SK-N-SH (cell line): ENCODE measurements at regions not wholly inside any gene's neighbourhood (a gene's known extent, or its start where the extent isn't known, plus 50 kb on each side); places are given as distances from the start of the nearest gene placed in this dataset.

Experiments used
- CTCF ChIA-PET: fragments of 300-600, 350-600 bp; formaldehyde crosslinking; extraction: SDS; loops from one replicate; lab custom pipeline; 2021; lab: Yijun Ruan, JAX
- POLR2A ChIA-PET: fragments of 350-600 bp; sonication (Branson Sonifier 250); formaldehyde crosslinking; extraction: SDS; loops from one replicate; lab custom pipeline; 2020; ENCODE audit warnings: antibody characterized with exemption, inconsistent platforms; lab: Yijun Ruan, JAX
- DNase-seq: peaks from one replicate; pipeline ENCODE4 v3.0.0; 2012
- H2AFZ ChIP-seq: fragments of 200-600 bp; sonication (generic); 2 replicates; pipeline ENCODE4 v1.8.1; 2016; ENCODE audit warnings: antibody characterized with exemption, mild to moderate bottlenecking, low read depth
- H3F3A ChIP-seq: fragments of 200-600 bp; sonication (generic); replicated peaks from 2 replicates; pipeline ENCODE3; 2016; ENCODE audit warnings: antibody characterized with exemption, mild to moderate bottlenecking; ENCODE audit not compliant: insufficient read depth
- H3K27ac ChIP-seq, 2 experiments: fragments of 200-500 bp in 1 of 2; fragments of 200-600 bp in 1 of 2; sonication (Bioruptor generic) in 1 of 2; sonication (generic), shearing (Covaris generic) in 1 of 2; 2 replicates each; pipeline versions ENCODE4 v1.5.1 to v1.6.1; 2014 to 2016; ENCODE audit warnings: low read depth in 2 of 2, inconsistent platforms in 1 of 2, low read length in 1 of 2, mild to moderate bottlenecking in 1 of 2, mixed read lengths in 1 of 2
- H3K27me3 ChIP-seq: fragments of 200-600 bp; sonication (generic), shearing (Covaris generic); 2 replicates; pipeline ENCODE4 v1.6.1; 2016; ENCODE audit warnings: mixed run types; ENCODE audit not compliant: insufficient read depth
- H3K36me3 ChIP-seq, 2 experiments: fragments of 200-500 bp in 1 of 2; fragments of 200-600 bp in 1 of 2; sonication (Bioruptor generic) in 1 of 2; sonication (generic) in 1 of 2; replicated peaks in 1 of 2; 2 replicates each; pipeline versions ENCODE3 to v1.5.1; 2014 to 2016; ENCODE audit warnings: low read length in 1 of 2, mild to moderate bottlenecking in 1 of 2; ENCODE audit not compliant: insufficient read depth in 2 of 2, control insufficient read depth in 1 of 2
- H3K4me1 ChIP-seq, 2 experiments: fragments of 200-500 bp in 1 of 2; fragments of 200-600 bp in 1 of 2; sonication (Bioruptor generic) in 1 of 2; sonication (generic), shearing (Covaris generic) in 1 of 2; 2 replicates each; pipeline versions ENCODE4 v1.5.1 to v1.6.1; 2014 to 2016; ENCODE audit warnings: low read depth in 1 of 2, low read length in 1 of 2, mixed run types in 1 of 2; ENCODE audit not compliant: insufficient read depth in 2 of 2, control insufficient read depth in 1 of 2
- H3K4me2 ChIP-seq: fragments of 200-600 bp; sonication (generic), shearing (Covaris generic); 2 replicates; pipeline ENCODE4 v1.6.1; 2017; ENCODE audit warnings: mixed run types
- H3K4me3 ChIP-seq, 2 experiments: fragments of 200-500 bp in 1 of 2; fragments of 200-600 bp in 1 of 2; sonication (Bioruptor generic) in 1 of 2; sonication (generic), shearing (Covaris generic) in 1 of 2; 2 replicates each; pipeline versions ENCODE4 v1.5.1 to v1.8.1; 2014 to 2016; ENCODE audit warnings: low read depth in 2 of 2, inconsistent platforms in 1 of 2, low read length in 1 of 2, mild to moderate bottlenecking in 1 of 2, mixed read lengths in 1 of 2, moderate library complexity in 1 of 2
- H3K79me2 ChIP-seq: fragments of 200-600 bp; sonication (generic); 2 replicates; pipeline ENCODE4 v1.8.1; 2017; ENCODE audit warnings: mild to moderate bottlenecking; ENCODE audit not compliant: insufficient read depth
- H3K9ac ChIP-seq: fragments of 200-600 bp; sonication (generic); 2 replicates; pipeline ENCODE4 v1.6.1; 2017; ENCODE audit warnings: mixed run types
- H3K9me2 ChIP-seq: fragments of 200-600 bp; sonication (generic); 2 replicates; pipeline ENCODE4 v1.6.1; 2017; ENCODE audit warnings: mixed run types
- H3K9me3 ChIP-seq: fragments of 200-600 bp; sonication (generic); 2 replicates; pipeline ENCODE4 v1.6.1; 2017; ENCODE audit warnings: mixed run types, mild to moderate bottlenecking, moderate library complexity
- H4K20me1 ChIP-seq: fragments of 200-600 bp; sonication (generic); 2 replicates; pipeline ENCODE4 v1.6.1; 2017; ENCODE audit warnings: mild to moderate bottlenecking, mixed run types; ENCODE audit not compliant: insufficient read depth
- FOSL2 ChIP-seq: IDR thresholded peaks from 2 replicates; pipeline ENCODE4 v1.4.0; 2012; ENCODE audit warnings: low read depth, mild to moderate bottlenecking, moderate library complexity, borderline replicate concordance
- MEF2A ChIP-seq: IDR thresholded peaks from 2 replicates; pipeline ENCODE4 v1.4.0; 2012; ENCODE audit warnings: low read depth, borderline replicate concordance
- POLR2AphosphoS5 ChIP-seq: IDR thresholded peaks from 2 replicates; pipeline ENCODE4 v1.6.1; 2012; ENCODE audit warnings: low read depth, low read length
- RAD21 ChIP-seq: IDR thresholded peaks from 2 replicates; pipeline ENCODE4 v1.6.1; 2012; ENCODE audit warnings: mild to moderate bottlenecking, low read length
- RXRA ChIP-seq: IDR thresholded peaks from 2 replicates; pipeline ENCODE4 v1.4.0; 2012; ENCODE audit warnings: low read depth, mild to moderate bottlenecking, borderline replicate concordance
- WGBS: methylation state at CpG from one replicate; pipeline ENCODE4 v1.1.6; 2017; ENCODE audit warnings: low lambda C conversion rate; 5-methylcytosine and 5-hydroxymethylcytosine counted together
- TF ChIP-seq, protein P1 (sequence below): IDR thresholded peaks from 2 replicates; pipeline ENCODE4 v1.4.0; 2012; ENCODE audit warnings: low read depth
- TF ChIP-seq, protein P2 (sequence below): fragments of 200-600 bp; sonication (generic); IDR thresholded peaks from 2 replicates; pipeline ENCODE4 v1.6.1; 2017; ENCODE audit warnings: antibody characterized with exemption, mild to moderate bottlenecking, moderate library complexity
- TF ChIP-seq, protein P3 (sequence below): IDR thresholded peaks from 2 replicates; pipeline ENCODE4 v1.4.0; 2012; ENCODE audit warnings: low read depth, borderline replicate concordance
- TF ChIP-seq, protein P4 (sequence below): fragments of 150-350 bp; IDR thresholded peaks from 2 replicates; pipeline ENCODE4 v1.6.1; 2017; ENCODE audit warnings: antibody characterized with exemption, low read length, low read depth, borderline replicate concordance
- TF ChIP-seq, protein P5 (sequence below): IDR thresholded peaks from 2 replicates; pipeline ENCODE4 v1.6.1; 2012; ENCODE audit warnings: mild to moderate bottlenecking, low read depth, low read length, moderate library complexity

DNA sequence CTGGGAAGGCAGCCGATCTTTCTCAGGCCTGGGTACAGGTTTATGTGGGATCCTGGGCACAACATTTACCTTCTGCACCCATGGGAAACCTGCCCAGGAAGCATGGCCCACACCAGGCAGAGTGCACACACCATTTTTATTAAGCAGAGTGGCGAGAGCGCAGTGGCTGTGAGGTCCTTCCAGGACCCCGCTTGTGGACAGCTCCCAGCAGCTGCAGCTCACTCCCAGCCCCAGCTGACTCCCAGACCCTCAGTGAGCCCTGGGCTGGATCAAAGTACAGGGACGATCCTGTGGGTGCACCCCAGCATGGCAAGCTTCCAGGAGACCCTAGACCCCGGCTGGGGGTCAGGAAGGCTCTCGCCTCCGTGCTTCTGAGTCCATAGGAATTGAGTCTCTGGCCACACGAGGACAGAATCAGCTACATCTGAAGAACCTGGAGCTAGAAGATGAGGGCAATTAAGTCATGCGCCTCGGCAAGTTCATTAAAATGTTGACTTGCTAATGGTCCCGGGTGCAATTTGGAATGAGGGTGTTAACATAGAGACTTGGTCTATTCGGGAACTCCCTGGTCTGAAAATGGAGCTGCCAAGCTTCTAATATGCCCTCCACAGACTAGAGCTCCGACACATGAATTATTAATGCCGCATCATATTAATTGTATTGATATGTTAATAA lies 65.4 kb upstream of the SLCO4A1 start:
- CTCF ChIA-PET = interaction anchor here (0.7 to 3.1 kb wide), 8 partner anchors 12 to 195 kb away, joined by 3 to 13 read pairs (median 3); no protein-coding TSS in a partner anchor
- WGBS = 67% methylated on average over 15 of the region's 15 CpGs
- no peak overlapping the region for H3K4me2 ChIP-seq

DNA sequence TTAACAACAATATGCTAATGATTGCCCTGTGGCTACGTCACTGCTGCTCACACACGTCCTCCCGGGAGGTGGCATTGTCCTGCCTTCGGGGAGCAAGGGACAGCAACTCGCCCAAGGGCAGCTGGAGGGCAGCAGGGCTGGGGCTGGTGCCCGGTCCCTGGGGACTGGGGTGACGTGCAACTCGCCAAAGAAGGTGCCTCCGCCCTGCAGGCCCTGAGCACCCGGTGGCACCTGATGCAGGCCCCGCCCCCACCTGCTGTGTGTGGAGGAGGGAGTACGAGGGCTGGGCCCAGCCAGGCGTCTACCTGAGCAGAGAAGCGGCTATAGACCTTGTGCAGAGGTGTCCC lies 64.8 kb upstream of the SLCO4A1 start:
- no peak overlapping the region for H2AFZ ChIP-seq
- ChIA-PET POLR2A (no interaction called here), CTCF (interaction anchor here (0.7 to 3.1 kb wide), 7 partner anchors 11 to 195 kb away, joined by 3 to 13 read pairs (median 3); no protein-coding TSS in a partner anchor)
- H3K4me2 ChIP-seq = no peak overlapping the region
- WGBS = 52% methylated on average over 4 of the region's 14 CpGs
- DNase-seq = no peak
- H3F3A ChIP-seq = no peaks in the 10 kb centered on the region
- no peak overlapping the region for H3K9ac ChIP-seq
- H3K4me1 ChIP-seq = no peaks in the 10 kb centered on the region
- TF ChIP-seq POLR2AphosphoS5 (no peak), RAD21 (no peak), MEF2A (no peak), FOSL2 (no peak), RXRA (no peak)
- TF ChIP-seq, protein P1, sequence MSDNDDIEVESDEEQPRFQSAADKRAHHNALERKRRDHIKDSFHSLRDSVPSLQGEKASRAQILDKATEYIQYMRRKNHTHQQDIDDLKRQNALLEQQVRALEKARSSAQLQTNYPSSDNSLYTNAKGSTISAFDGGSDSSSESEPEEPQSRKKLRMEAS = no peak
- TF ChIP-seq, protein P2, sequence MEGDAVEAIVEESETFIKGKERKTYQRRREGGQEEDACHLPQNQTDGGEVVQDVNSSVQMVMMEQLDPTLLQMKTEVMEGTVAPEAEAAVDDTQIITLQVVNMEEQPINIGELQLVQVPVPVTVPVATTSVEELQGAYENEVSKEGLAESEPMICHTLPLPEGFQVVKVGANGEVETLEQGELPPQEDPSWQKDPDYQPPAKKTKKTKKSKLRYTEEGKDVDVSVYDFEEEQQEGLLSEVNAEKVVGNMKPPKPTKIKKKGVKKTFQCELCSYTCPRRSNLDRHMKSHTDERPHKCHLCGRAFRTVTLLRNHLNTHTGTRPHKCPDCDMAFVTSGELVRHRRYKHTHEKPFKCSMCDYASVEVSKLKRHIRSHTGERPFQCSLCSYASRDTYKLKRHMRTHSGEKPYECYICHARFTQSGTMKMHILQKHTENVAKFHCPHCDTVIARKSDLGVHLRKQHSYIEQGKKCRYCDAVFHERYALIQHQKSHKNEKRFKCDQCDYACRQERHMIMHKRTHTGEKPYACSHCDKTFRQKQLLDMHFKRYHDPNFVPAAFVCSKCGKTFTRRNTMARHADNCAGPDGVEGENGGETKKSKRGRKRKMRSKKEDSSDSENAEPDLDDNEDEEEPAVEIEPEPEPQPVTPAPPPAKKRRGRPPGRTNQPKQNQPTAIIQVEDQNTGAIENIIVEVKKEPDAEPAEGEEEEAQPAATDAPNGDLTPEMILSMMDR = no peak
- TF ChIP-seq, protein P3, sequence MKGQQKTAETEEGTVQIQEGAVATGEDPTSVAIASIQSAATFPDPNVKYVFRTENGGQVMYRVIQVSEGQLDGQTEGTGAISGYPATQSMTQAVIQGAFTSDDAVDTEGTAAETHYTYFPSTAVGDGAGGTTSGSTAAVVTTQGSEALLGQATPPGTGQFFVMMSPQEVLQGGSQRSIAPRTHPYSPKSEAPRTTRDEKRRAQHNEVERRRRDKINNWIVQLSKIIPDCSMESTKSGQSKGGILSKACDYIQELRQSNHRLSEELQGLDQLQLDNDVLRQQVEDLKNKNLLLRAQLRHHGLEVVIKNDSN = no peak
- H3K27ac ChIP-seq = no peak overlapping the region
- peaks cover 8% of the 10 kb centered on the region for H3K27me3 ChIP-seq
- no peaks in the 10 kb centered on the region for H4K20me1 ChIP-seq
- H3K4me3 ChIP-seq = no peak overlapping the region
- H3K9me2 ChIP-seq = no peaks in the 10 kb centered on the region
- H3K79me2 ChIP-seq = no peaks in the 10 kb centered on the region
- H3K9me3 ChIP-seq = no peaks in the 10 kb centered on the region
- H3K36me3 ChIP-seq = no peaks in the 10 kb centered on the region

More for the DNA sequence above, 65.4 kb upstream of the SLCO4A1 start:
- no peaks in the 10 kb centered on the region for H3K4me1 ChIP-seq
- no peaks in the 10 kb centered on the region for H3K9me2 ChIP-seq
- H4K20me1 ChIP-seq = no peaks in the 10 kb centered on the region
- H3K36me3 ChIP-seq = no peaks in the 10 kb centered on the region
- no peak for DNase-seq
- H3K9ac ChIP-seq = no peak overlapping the region
- no peak overlapping the region for H3K4me3 ChIP-seq
- no peak overlapping the region for H2AFZ ChIP-seq
- peaks cover 8% of the 10 kb centered on the region for H3K27me3 ChIP-seq
- H3K79me2 ChIP-seq = no peaks in the 10 kb centered on the region
- no peaks in the 10 kb centered on the region for H3K9me3 ChIP-seq
- TF ChIP-seq, protein P4, sequence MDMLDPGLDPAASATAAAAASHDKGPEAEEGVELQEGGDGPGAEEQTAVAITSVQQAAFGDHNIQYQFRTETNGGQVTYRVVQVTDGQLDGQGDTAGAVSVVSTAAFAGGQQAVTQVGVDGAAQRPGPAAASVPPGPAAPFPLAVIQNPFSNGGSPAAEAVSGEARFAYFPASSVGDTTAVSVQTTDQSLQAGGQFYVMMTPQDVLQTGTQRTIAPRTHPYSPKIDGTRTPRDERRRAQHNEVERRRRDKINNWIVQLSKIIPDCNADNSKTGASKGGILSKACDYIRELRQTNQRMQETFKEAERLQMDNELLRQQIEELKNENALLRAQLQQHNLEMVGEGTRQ = no peak
- TF ChIP-seq, protein P5, sequence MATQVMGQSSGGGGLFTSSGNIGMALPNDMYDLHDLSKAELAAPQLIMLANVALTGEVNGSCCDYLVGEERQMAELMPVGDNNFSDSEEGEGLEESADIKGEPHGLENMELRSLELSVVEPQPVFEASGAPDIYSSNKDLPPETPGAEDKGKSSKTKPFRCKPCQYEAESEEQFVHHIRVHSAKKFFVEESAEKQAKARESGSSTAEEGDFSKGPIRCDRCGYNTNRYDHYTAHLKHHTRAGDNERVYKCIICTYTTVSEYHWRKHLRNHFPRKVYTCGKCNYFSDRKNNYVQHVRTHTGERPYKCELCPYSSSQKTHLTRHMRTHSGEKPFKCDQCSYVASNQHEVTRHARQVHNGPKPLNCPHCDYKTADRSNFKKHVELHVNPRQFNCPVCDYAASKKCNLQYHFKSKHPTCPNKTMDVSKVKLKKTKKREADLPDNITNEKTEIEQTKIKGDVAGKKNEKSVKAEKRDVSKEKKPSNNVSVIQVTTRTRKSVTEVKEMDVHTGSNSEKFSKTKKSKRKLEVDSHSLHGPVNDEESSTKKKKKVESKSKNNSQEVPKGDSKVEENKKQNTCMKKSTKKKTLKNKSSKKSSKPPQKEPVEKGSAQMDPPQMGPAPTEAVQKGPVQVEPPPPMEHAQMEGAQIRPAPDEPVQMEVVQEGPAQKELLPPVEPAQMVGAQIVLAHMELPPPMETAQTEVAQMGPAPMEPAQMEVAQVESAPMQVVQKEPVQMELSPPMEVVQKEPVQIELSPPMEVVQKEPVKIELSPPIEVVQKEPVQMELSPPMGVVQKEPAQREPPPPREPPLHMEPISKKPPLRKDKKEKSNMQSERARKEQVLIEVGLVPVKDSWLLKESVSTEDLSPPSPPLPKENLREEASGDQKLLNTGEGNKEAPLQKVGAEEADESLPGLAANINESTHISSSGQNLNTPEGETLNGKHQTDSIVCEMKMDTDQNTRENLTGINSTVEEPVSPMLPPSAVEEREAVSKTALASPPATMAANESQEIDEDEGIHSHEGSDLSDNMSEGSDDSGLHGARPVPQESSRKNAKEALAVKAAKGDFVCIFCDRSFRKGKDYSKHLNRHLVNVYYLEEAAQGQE = peak; percentile 93
- TF ChIP-seq, all 33 proteins: peak for 1
- Histone ChIP-seq H3F3A (no peaks in the 10 kb centered on the region), H3K27ac (no peak overlapping the region)
- POLR2A ChIA-PET = no interaction called here
